ENCODE measurements at regions not wholly inside any gene's neighbourhood (a gene's known extent, or its start where the extent isn't known, plus 50 kb on each side); places are given as distances from the start of the nearest gene placed in this dataset.
"Not testable (repeated sequence)": the region's sequence is repeated elsewhere in the genome, so short reads cannot be mapped to it uniquely, and the experiment has no call there.

- DNase-seq: no peak
Measured at GRCh38 chrX:87110142-87110541, 407.5 kb upstream of the KLHL4 start.

GRCh38 chrX:87140800-87141483 lies 376.7 kb upstream of the KLHL4 start:
- no peak for DNase-seq

- DNase-seq: no peak
Measured at GRCh38 chrX:87160435-87161010, 357.1 kb upstream of the KLHL4 start.

- DNase-seq: no peak
Measured at GRCh38 chrX:87167841-87168240, 349.8 kb upstream of the KLHL4 start.

- not testable (repeated sequence) for DNase-seq
Measured at GRCh38 chrX:87178009-87178408, 339.6 kb upstream of the KLHL4 start.

Data from NCI-H1048 (cell line).